SK-N-MC (cell line): ENCODE measurements at regions not wholly inside any gene's neighbourhood (a gene's known extent, or its start where the extent isn't known, plus 50 kb on each side); places are given as distances from the start of the nearest gene placed in this dataset.
A peak's percentile ranks its signal among the peaks of the same experiment; 100 is the strongest.
"Not testable (repeated sequence)": the region's sequence is repeated elsewhere in the genome, so short reads cannot be mapped to it uniquely, and the experiment has no call there.

Experiments used
- DNase-seq: peaks from one replicate; pipeline ENCODE4 v3.0.0-alpha.2; 2011; ENCODE audit warnings: low read depth, low spot score
- H3K27ac ChIP-seq: fragments of 200-600 bp; sonication (generic); 2 replicates; pipeline ENCODE4 v1.5.1; 2016; ENCODE audit warnings: mixed run types
- H3K36me3 ChIP-seq: fragments of 200-600 bp; sonication (generic); 2 replicates; pipeline ENCODE4 v1.6.1; 2017; ENCODE audit warnings: antibody characterized with exemption, low read length, mixed read lengths; ENCODE audit not compliant: insufficient read depth
- H3K4me3 ChIP-seq: fragments of 200-600 bp; sonication (generic); 2 replicates; pipeline ENCODE4 v1.5.1; 2016
- H3K9ac ChIP-seq: fragments of 200-600 bp; sonication (generic); 2 replicates; pipeline ENCODE4 v1.8.0; 2017; ENCODE audit warnings: mixed run types, mixed read lengths; ENCODE audit not compliant: insufficient read length
- H3K9me3 ChIP-seq: fragments of 200-600 bp; sonication (generic); 2 replicates; pipeline ENCODE4 v1.6.1; 2017; ENCODE audit warnings: low read depth, mild to moderate bottlenecking, antibody characterized with exemption, low read length, moderate library complexity, mixed read lengths
- EZH2 ChIP-seq: fragments of 200-600 bp; sonication (generic); IDR thresholded peaks from one replicate; pipeline ENCODE4 v1.6.1; 2017; ENCODE audit warnings: antibody characterized with exemption
- FOXP2 ChIP-seq: optimal IDR thresholded peaks from 2 replicates; pipeline ENCODE3; 2011; ENCODE audit warnings: mild to moderate bottlenecking, moderate library complexity; ENCODE audit not compliant: insufficient read depth; ENCODE audit errors: extremely low read length, control extremely low read depth
- POLR2AphosphoS5 ChIP-seq: IDR thresholded peaks from 2 replicates; pipeline ENCODE4 v1.6.1; 2012; ENCODE audit warnings: mild to moderate bottlenecking, low read depth, low read length, borderline replicate concordance

DNA sequence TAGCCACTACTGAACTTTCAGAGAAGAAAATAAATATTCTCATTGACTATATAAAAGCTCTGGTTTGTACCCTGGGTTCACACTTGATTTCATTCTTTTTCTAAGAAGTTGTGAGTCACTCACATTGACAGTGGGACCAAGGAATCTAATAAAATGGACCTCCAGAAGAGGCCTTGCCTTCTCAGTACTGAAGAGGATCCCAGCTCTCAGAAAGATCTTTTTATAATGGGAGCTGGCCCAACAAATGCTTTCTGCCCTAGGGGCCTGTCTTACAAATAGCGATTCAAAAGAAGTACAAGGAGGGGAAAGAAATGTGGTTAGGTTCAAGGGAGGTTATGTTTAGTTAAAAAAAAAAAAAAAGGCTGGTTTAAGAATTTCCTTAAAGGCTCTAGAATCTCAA, 237.9 kb downstream of the ISL1 start:
- H3K4me3 ChIP-seq, result peak overlapping the region; percentile 21; the same call in 1 of the 2 replicates
- no peak overlapping the region for H3K9ac ChIP-seq
- no peaks in the 10 kb centered on the region for H3K9me3 ChIP-seq
- H3K27ac ChIP-seq, result peak overlapping the region; percentile 47
- no peak for DNase-seq
- TF ChIP-seq EZH2 (no peak), POLR2AphosphoS5 (no peak), FOXP2 (no peak)
- no peaks in the 10 kb centered on the region for H3K36me3 ChIP-seq

DNA sequence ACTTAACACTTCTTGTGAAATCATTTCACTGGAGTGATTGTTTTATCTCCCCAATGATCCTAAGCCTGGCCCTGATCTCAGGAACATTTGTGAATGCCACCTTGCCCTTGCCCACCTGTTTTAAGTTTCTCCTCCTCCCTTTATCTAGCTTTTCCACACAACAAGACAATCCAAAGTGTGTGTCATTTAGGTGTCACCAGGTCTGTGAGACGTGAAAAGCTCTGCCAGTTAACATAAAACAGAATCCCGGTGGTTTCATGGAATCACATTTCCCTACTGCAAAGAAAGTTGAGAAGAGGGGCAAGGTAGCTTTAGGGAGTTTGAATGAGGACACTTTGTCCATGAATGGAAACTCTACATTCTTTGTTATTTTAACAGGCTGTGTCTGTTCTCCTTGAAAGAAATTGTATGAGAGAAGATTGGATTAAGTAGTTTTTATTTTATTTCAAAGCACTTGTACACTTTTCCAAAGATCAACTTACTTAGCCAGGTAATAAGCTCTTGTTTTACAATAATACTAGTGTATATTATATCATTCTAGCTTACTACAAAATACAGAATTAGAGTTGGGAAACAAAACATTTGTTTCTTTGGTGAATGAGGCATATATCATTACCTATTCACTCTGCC, 239.0 kb downstream of the ISL1 start:
- no peak for DNase-seq
- Histone ChIP-seq H3K27ac (no peak overlapping the region), H3K9ac (no peak overlapping the region), H3K36me3 (no peaks in the 10 kb centered on the region), H3K4me3 (no peak overlapping the region), H3K9me3 (no peaks in the 10 kb centered on the region)
- TF ChIP-seq EZH2 (no peak), POLR2AphosphoS5 (no peak), FOXP2 (no peak)

DNA sequence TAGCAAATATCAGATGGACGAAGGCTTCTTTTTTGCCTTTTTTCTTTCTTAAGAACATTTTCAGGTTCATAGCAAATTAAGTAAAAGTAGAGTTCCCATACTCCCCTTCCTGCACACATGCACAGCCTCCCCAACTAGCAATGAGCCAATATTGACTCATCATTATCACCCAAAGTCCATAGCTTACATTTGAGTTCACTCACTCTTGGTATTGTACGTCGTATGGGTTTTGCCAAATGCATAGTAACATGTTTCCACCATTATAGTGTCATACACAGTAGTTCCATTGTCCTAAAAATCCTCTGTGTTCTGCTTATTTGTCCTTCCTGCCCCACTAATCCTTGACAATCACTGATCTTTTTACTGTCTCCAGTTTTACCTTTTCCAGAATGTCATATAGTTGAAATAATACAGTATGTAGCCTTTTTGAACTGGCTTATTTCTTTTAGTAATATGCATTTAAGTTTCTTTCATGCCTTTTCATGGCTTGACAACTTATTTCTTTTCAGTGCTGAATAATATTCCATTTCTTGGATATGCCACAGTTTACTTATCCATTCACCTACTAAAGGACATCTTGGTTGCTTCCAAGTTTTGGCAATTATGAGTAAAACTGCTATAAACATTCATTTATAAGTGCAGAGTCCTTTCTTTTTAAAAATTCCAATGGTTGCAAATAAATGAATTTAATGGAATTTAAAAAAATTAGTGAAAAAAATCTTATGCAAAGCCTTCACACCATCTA, 242.1 kb downstream of the ISL1 start:
- H3K27ac ChIP-seq, result no peak overlapping the region
- TF ChIP-seq EZH2, result no peak
- no peak for TF ChIP-seq FOXP2
- TF ChIP-seq POLR2AphosphoS5, result no peak
- H3K4me3 ChIP-seq, result no peak overlapping the region
- no peaks in the 10 kb centered on the region for H3K9me3 ChIP-seq
- no peak for DNase-seq
- no peaks in the 10 kb centered on the region for H3K36me3 ChIP-seq
- no peak overlapping the region for H3K9ac ChIP-seq

DNA sequence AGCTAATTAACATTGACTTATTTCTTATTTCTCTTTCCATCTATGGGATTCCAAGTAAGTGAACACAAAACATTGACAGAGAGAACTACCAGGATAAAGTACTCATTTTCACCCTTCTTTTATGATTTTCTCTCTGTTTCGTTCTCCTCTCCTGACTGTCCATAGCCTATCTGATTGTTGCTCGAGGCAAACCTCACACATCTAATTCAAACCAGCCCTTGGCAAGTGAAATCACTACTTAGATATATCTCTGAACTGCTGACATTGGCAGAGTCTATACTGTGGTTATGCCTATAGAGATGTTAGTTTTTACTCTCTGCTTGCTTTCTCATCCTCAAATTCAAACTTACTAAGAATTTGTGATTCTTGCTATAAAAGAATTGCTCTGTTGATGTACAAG, 248.8 kb downstream of the ISL1 start:
- Histone ChIP-seq H3K9me3 (no peaks in the 10 kb centered on the region), H3K27ac (no peak overlapping the region), H3K36me3 (no peaks in the 10 kb centered on the region), H3K4me3 (no peak overlapping the region), H3K9ac (no peak overlapping the region)
- no peak for DNase-seq
- TF ChIP-seq POLR2AphosphoS5 (no peak), EZH2 (no peak), FOXP2 (no peak)

- no peaks in the 10 kb centered on the region for H3K36me3 ChIP-seq
- no peak for TF ChIP-seq FOXP2
- TF ChIP-seq POLR2AphosphoS5, result no peak
- TF ChIP-seq EZH2, result no peak
- no peaks in the 10 kb centered on the region for H3K9me3 ChIP-seq
- no peak for DNase-seq
- no peak overlapping the region for H3K27ac ChIP-seq
- no peak overlapping the region for H3K4me3 ChIP-seq
- H3K9ac ChIP-seq, result no peak overlapping the region
Measured at GRCh38 chr5:51632793-51633192, 249.5 kb downstream of the ISL1 start.

DNA sequence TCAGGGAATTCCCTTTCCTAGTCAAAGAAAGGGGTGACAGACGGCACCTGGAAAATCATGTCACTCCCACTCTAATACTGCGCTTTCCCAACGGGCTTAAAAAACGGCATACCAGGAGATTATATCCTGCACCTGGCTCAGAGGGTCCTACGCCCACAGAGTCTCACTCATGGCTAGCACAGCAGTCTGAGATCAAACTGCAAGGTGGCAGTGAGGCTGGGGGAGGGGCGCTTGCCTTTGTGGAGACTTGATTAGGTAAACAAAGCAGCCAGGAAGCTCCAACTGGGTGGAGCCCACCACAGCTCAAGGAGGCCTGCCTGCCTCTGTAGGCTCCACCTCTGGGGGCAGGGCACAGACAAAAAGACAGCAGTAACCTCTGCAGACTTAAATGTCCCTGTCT, 253.7 kb downstream of the ISL1 start:
- H3K36me3 ChIP-seq, DNase-seq, H3K4me3 ChIP-seq, H3K27ac ChIP-seq, H3K9me3 ChIP-seq, H3K9ac ChIP-seq: not testable (repeated sequence)

DNA sequence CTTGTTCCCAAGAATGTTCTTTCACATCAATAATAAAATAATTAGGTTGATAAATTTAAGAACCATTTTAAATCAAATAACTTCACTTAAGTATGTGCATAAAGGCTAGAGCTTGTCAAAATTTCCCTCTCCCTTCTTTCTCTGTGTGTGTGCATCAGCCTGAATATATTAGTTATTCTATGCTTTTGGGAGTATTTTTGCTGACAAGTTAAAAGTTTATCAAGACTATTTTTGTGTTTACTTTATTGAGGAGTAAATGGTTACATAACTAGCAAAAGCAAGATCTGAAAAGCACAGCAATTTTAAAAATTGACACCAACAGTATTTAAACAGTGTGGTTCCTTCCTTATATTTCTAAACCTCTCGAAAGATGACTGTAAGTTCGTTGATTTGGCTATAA, 261.7 kb downstream of the ISL1 start:
- TF ChIP-seq FOXP2 (no peak), POLR2AphosphoS5 (no peak), EZH2 (no peak)
- Histone ChIP-seq H3K27ac (no peak overlapping the region), H3K9ac (no peak overlapping the region), H3K9me3 (no peaks in the 10 kb centered on the region), H3K36me3 (no peaks in the 10 kb centered on the region), H3K4me3 (no peak overlapping the region)
- no peak for DNase-seq

- TF ChIP-seq FOXP2 (no peak), POLR2AphosphoS5 (no peak), EZH2 (no peak)
- no peak for DNase-seq
- H3K36me3 ChIP-seq, result no peaks in the 10 kb centered on the region
Measured at GRCh38 chr5:51646482-51646881, 263.2 kb downstream of the ISL1 start.

DNA sequence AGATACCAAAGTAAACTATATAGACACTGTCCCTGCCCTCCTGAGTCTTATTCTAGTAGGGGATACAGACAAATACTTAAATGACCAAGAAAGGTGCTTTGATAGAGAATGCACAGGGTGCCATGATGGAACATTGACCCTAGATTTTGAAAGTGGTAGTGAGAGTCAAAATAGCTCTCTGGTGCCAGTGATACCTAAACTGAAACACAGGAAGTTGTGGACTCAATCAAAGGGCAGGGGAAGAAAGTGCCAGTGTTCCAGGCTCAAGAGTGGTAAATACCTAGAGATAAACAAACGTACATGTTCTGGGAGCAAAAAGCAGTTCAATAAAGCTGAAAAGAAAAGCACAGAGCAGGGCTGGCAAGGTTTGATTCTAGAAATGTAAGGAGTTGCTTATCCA, 267.6 kb downstream of the ISL1 start:
- Histone ChIP-seq H3K9ac (no peak overlapping the region), H3K36me3 (no peaks in the 10 kb centered on the region), H3K4me3 (no peak overlapping the region), H3K27ac (no peak overlapping the region), H3K9me3 (no peaks in the 10 kb centered on the region)
- no peak for DNase-seq
- TF ChIP-seq FOXP2, result no peak
- no peak for TF ChIP-seq POLR2AphosphoS5
- no peak for TF ChIP-seq EZH2

More at GRCh38 chr5:51646482-51646881, 263.2 kb downstream of the ISL1 start:
- no peak overlapping the region for H3K27ac ChIP-seq
- H3K9ac ChIP-seq, result no peak overlapping the region
- no peak overlapping the region for H3K4me3 ChIP-seq
- H3K9me3 ChIP-seq, result no peaks in the 10 kb centered on the region
